Heart left ventricle (tissue), 13 donors: ENCODE measurements at regions not wholly inside any gene's neighbourhood (a gene's known extent, or its start where the extent isn't known, plus 50 kb on each side); places are given as distances from the start of the nearest gene placed in this dataset.

ENCODE experiments used
- POLR2A ChIP-seq, 2 donors: fragments of 450-650 bp; IDR thresholded peaks; one replicate each; pipeline ENCODE4 v1.6.1; 2017; ENCODE audit warnings: antibody characterized with exemption in 2 of 2, mild to moderate bottlenecking in 2 of 2, moderate library complexity in 2 of 2
- TF ChIP-seq, protein P1 (sequence below), 12 donors: fragments of 200-600 bp; sonication (generic) in 4 of 12; IDR thresholded peaks; one replicate each; pipeline versions ENCODE4 v1.5.0 to v1.8.0; 2018 to 2022; ENCODE audit warnings: antibody characterized with exemption in 12 of 12, mild to moderate bottlenecking in 5 of 12
- donor health status: ischemic (EF 13 %, LVEDD 7.1; RV severe dilation, severe dysfunction).
- donor health status: DM: no; HTN: yes; CAD: no.
- donor health status: DM: no; HTN: no; CAD: no.
- donor health status: ischemic (EF 25% LVEDD 6.9; RV normal size, moderate dysfunction).
- donor health status: ischemic (EF 25% LVEDD 5.7; RV mildly dilated, moderate dysfunction).
- donor health status: ischemic (EF 35%, LVEDD 5.7; RV mildly dilated, moderate dysfunction).
- donor health status: nonischemic (EF 11% LVEDD 7.7; RV severe dilation, severe dysfunction).
- donor health status: DM: yes; HTN: yes; CAD: no.
- donor health status: PGD.
- donor health status: ischemic (EF 29% LVEDD 5.4; RV normal size, mild dysfunction).
- donor health status: nonischemic (EF 23%, LVEDD 6.1; RV moderate dilation, normal function).

DNA sequence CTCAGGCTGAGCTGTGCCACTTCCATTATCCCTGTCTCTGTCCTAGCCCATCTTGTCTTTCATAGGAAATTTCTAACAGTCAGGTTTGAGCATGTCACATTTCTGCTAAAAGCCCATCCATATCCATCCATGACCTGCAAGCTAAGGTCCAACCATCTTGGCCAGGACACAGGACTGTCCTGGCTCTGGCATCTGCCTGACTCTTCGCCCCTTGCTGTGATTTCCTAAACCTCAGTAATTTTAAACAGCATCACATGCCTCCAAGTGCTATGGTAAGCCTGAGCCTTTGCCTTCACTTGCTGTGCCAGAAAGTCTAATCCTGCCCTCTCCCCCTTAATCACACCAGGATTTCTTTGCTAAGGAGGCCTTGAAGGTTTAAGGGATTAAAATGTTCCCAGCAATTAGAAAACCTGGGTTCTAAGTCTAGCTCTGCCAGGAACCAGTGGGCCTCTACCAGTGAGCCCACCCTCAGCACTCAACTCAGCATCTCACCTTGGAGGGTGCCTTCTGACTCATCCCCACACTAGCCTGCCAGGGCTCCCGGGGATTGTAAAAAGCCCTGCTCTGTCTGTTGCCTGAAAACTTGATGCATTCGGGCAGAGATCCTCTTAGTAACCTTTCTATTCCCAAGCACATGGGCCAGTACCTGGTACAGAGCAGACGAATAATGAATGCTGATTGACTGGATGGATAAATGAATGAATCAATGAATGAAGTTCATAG is 411.0 kb downstream of the LRATD1 start:
- TF ChIP-seq, protein P1, sequence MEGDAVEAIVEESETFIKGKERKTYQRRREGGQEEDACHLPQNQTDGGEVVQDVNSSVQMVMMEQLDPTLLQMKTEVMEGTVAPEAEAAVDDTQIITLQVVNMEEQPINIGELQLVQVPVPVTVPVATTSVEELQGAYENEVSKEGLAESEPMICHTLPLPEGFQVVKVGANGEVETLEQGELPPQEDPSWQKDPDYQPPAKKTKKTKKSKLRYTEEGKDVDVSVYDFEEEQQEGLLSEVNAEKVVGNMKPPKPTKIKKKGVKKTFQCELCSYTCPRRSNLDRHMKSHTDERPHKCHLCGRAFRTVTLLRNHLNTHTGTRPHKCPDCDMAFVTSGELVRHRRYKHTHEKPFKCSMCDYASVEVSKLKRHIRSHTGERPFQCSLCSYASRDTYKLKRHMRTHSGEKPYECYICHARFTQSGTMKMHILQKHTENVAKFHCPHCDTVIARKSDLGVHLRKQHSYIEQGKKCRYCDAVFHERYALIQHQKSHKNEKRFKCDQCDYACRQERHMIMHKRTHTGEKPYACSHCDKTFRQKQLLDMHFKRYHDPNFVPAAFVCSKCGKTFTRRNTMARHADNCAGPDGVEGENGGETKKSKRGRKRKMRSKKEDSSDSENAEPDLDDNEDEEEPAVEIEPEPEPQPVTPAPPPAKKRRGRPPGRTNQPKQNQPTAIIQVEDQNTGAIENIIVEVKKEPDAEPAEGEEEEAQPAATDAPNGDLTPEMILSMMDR (IDR thresholded peaks at IDR 0.05): no peak
- TF ChIP-seq POLR2A (IDR thresholded peaks at IDR 0.05): no peak
